Endothelial cell of umbilical vein (primary cell): ENCODE measurements at regions not wholly inside any gene's neighbourhood (a gene's known extent, or its start where the extent isn't known, plus 50 kb on each side); places are given as distances from the start of the nearest gene placed in this dataset.

Experiments
- JUN ChIP-seq: IDR thresholded peaks from 2 replicates; pipeline ENCODE4 v1.6.1; 2011; ENCODE audit warnings: borderline replicate concordance, low read depth; ENCODE audit not compliant: insufficient read length, insufficient read depth
- MYC ChIP-seq: IDR thresholded peaks from one replicate; pipeline ENCODE4 v1.6.1; 2011; ENCODE audit warnings: mild to moderate bottlenecking, low read depth, low read length
- TF ChIP-seq, protein P1 (sequence below), 2 donors: IDR thresholded peaks; 1 replicate in 1 of 2; 2 replicates in 1 of 2; pipeline ENCODE4 v1.5.1; 2011; ENCODE audit warnings: low read length in 2 of 2, mild to moderate bottlenecking in 2 of 2, moderate library complexity in 2 of 2, control low read depth in 1 of 2, inconsistent platforms in 1 of 2, low read depth in 1 of 2; ENCODE audit not compliant: insufficient read depth in 1 of 2; ENCODE audit errors: extremely low read depth in 1 of 2
- TF ChIP-seq, protein P2 (sequence below): IDR thresholded peaks from 2 replicates; pipeline ENCODE4 v1.6.1; 2011; ENCODE audit not compliant: insufficient read depth, insufficient read length

DNA sequence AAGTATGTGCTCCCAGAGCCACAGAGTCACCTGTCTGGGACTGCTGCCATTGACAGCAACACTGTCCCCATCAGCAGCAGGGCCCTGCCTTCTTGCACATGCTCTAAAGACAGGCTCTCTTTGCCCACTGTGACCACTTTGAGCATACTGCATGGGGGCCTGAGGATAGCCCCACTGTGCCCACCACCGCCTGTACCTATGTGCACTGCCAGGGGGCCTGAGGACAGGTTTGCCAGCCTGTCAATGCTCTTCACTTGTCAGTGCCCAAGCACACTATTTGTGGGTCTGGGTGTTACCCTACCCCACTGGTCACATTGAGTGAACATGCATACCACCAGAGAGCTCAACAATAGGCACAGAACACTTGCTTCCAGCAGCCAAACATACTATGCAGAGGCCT is 1137.0 kb upstream of the FANCL start:
- TF ChIP-seq, protein P1, sequence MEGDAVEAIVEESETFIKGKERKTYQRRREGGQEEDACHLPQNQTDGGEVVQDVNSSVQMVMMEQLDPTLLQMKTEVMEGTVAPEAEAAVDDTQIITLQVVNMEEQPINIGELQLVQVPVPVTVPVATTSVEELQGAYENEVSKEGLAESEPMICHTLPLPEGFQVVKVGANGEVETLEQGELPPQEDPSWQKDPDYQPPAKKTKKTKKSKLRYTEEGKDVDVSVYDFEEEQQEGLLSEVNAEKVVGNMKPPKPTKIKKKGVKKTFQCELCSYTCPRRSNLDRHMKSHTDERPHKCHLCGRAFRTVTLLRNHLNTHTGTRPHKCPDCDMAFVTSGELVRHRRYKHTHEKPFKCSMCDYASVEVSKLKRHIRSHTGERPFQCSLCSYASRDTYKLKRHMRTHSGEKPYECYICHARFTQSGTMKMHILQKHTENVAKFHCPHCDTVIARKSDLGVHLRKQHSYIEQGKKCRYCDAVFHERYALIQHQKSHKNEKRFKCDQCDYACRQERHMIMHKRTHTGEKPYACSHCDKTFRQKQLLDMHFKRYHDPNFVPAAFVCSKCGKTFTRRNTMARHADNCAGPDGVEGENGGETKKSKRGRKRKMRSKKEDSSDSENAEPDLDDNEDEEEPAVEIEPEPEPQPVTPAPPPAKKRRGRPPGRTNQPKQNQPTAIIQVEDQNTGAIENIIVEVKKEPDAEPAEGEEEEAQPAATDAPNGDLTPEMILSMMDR (IDR thresholded peaks at IDR 0.05; ENCODE audit: extremely low read depth in 1 of 2, insufficient read depth in 1 of 2, low read depth in 1 of 2, low read length in 2 of 2): no peak
- no peak for TF ChIP-seq JUN
- TF ChIP-seq, protein P2, sequence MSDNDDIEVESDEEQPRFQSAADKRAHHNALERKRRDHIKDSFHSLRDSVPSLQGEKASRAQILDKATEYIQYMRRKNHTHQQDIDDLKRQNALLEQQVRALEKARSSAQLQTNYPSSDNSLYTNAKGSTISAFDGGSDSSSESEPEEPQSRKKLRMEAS: no peak
- TF ChIP-seq MYC: no peak
